IPS DF 4.7 (cell line): ENCODE measurements at regions not wholly inside any gene's neighbourhood (a gene's known extent, or its start where the extent isn't known, plus 50 kb on each side); places are given as distances from the start of the nearest gene placed in this dataset.
A peak's percentile ranks its signal among the peaks of the same experiment; 100 is the strongest.
"Not testable (repeated sequence)": the region's sequence is repeated elsewhere in the genome, so short reads cannot be mapped to it uniquely, and the experiment has no call there.

Experiments
- DNase-seq: peaks from one replicate; pipeline ENCODE4 v3.0.0-alpha.2; 2013; ENCODE audit warnings: low spot score; ENCODE audit errors: extremely low read depth

DNA sequence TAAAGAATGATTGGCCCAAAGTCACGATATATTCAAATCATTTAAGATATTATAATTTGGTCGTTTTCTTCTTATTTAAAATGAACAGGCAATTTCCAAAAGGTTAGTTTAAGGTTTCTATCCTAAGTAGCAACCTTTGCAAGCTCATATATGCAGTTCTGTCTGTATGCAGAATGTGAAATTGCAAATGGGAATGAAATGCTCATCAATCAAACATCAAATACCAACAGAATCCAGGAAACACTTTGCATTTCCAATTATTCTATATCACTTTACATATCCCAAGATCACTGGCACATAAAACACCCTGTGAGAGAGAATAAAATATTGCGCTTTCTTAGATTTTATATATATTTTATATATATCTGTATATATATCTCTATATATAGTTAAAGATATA is 237.3 kb downstream of the NRIP1 start:
- DNase-seq: no peak

DNA sequence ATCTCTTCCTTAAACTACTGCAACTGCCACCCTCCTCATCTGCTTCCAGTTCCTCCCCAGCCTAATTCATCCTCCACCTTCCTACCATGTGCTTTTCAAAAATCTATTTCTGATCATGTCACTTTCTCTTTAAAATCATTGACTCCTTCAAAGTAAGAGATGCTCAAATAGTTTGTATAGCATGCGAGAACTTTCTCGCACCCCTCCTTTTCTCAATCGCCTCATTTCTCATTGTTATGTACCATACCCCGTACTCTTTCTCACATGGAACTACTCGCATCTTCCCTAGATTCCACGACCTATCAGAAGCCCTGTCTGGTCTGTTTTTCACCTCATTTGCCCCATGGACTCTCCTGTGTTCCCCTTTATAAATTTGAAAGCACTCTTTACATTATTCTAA is 238.2 kb downstream of the NRIP1 start:
- no peak for DNase-seq

DNA sequence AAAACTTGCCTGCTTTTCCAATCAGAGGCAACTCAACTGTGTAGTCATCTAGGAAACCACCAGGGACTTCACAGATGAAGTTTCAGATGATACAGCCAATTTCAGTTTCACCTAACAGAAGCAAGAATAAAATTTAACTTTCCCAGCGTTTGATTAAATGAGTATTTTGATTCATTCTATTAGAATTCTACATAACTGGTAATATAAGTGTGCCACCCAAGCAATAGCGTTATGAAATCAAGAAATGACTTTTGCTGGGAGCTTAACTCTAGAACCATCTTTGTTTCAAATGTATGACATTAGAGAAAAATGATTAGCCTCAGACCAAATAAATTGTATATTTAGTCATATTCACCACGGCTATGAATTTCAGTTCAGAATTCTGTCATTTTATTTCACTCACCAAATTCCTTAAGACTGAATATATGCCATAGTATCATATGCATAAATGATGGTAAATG is 239.3 kb downstream of the NRIP1 start:
- DNase-seq: no peak

DNA sequence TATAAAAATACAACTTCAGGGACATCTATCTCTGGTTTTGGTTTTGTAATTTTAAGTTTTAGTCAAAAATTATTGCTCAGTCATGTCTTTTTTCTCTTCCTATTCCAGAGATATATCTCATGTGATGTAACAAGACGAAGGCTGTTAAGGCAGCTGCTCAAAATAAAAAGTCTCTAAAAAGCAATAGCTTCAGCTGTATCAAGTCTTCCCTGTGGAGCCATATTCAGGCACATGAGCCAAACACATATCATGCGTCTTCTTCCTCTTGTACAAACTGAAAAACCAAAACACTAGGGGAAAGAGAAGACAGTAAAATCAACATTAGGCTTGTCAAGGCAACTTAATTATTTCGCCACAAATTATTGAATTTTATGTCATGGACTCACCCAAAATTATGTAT is 240.7 kb downstream of the NRIP1 start:
- no peak for DNase-seq

DNA sequence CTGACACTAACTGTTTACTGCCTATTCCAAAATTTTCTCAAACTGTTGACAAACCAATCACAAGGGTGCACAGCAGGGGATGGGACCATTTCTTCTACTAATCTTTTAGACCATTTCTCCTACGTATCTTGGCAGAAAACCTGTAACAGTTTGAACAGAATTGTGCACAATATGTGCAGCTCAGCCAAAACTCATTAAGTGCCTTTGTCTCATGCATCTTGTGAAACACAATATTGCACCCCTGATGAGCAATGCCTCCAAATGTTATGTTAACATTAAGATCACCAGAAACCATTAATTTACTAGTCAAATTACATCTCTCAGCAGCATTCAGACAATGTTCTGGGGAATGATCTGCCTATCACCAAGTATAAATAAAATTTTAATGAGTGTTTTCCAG is 247.5 kb downstream of the NRIP1 start:
- DNase-seq: no peak

DNA sequence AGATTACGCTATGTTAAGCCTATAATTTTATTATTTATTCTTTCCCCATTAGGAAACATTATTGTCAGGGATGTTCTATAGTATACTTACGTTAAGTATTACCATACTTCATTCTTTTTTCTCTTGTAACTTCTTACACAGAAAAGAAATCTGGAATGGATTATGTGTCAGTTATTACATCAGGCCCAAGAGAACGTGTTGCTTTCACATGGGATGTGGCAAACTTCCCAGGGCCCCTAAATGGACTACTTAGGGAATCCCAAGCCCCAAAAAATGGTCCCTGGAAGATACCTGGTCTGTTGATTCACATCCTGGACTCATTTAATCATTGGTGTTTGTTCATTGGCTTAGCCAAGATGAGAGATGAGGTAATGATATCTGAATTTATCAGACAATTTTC is 249.8 kb downstream of the NRIP1 start:
- DNase-seq: no peak

DNA sequence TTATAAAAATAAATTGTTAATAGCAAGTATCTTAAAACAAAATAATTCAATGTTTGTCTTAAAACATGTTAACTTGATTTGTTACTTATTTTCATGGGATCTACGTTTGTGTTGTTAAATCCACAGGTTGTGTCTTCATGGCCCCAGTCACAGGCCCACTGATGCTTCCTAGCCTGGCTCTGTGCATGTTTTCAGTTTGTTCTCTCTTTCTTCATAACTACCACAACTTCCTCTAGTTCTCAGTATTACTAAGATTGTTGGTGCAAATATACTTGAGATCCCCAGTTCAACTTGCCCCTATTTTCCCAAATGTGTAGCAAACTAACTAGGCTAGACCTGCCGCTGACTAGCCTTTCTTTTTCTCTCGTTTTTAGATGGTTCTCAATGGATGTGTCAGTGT is 250.5 kb downstream of the NRIP1 start:
- no peak for DNase-seq

DNA sequence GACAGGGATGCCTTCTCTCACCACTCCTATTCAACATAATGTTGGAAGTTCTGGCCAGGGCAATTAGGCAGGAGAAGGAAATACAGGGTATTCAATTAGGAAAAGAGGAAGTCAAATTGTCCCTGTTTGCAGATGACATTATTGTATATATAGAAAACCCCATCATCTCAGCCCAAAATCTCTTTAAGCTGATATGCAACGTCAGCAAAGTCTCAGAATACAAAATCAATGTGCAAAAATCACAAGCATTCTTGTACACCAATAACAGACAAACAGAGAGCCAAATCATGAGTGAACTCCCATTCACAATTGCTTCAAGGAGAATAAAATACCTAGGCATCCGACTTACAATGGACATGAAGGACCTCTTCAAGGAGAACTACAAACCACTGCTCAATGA is 258.1 kb upstream of the SAMSN1 start:
- not testable (repeated sequence) for DNase-seq

DNA sequence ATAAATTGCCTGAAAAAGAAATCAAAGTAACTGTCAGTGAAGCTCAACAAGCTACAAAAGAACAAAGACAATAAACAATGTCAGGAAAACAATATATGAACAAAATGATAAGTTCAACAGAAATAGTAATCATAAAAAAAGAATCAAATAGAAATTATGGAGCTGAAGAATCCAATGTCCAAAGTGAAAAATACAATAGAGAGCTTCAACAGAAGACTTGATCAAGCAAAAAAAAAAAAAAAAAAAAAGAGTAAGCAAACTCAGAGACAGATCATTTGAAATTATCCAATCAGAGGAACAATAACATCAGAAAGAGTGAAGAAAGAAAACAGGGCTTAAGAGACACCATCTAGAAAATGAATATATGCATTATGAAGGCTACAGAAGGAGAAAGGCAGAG is 251.4 kb upstream of the SAMSN1 start:
- no peak for DNase-seq

DNA sequence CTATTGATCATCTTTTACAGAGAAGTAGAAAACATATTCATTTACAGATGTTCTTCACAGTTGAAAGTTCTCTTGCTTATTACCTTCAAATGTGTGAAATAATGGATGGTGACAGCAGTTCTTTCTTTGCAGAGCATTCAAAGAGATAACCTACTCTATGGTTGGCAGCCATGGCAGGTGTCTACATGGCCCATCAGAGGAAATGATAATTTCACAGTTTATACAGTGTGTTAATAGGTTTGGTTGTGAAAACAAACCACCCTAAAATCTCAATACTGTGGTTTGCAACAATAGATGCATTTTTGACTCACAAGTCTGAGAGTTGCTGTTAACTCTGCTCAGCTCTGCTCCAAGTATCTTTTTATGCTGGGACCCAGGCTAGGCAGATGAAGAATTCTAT is 241.2 kb upstream of the SAMSN1 start:
- no peak for DNase-seq

DNA sequence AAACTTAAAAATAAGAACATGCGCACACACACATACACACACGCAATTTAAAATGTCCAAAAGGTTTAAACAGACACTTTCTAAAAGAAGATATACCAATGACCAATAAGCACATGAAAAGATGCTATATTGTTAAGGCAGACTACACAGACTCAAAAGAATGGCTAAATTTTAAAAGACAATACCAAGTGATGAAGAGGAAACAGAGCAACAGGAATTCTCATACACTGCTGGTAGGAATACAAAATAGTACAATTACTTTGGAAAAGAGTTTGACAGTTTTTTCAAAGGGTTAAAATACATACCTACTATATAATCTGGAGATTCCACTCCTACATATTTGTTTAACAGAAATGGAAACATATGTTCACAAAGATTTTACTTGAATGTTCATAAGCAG is 239.6 kb upstream of the SAMSN1 start:
- no peak for DNase-seq

DNA sequence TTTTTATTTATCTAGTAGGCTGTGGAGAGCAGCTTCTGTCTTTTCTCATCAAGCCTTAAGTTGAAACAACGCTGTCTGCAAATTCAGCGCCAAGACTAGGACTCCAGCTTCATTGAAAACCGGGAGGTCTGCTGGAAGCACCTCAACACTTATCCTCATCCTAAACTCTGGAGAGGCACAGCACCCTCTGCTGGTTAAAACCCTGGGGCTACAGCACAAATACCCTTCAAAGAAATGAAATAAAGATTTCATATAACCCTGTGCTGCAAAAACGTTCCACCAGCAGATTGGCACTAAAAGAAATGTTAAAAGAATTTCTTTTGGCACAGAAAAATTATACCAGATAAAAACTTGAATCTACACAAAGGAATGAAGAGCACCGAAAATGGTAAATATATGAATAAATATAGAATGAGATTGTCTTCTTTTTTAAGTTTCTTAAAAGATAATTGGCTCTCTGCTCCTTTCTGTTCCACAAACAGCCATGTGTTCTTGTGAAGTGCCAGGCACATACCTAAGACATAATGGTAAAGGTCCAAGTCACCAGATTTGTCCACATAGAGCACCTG is 227.7 kb upstream of the SAMSN1 start:
- peak; percentile 36 for DNase-seq

DNA sequence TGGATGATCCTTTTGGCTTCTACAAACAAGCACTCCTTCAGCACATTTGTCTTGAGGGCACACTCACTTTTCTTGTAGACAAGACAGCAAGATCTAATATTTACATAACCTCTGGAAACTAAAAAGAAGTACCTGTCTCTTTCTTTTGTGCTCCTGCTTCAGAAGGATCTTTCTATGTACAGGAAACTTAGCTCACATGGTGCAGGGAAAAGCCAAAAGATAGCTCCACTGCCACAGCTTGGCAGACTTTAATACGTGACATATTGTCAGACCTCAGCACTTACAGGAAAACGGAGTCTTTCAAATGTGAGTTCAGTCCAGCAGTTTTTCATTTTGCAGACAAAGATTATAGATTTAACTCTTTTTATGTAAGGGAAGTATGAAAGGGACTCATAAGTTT is 225.5 kb upstream of the SAMSN1 start:
- DNase-seq: no peak

DNA sequence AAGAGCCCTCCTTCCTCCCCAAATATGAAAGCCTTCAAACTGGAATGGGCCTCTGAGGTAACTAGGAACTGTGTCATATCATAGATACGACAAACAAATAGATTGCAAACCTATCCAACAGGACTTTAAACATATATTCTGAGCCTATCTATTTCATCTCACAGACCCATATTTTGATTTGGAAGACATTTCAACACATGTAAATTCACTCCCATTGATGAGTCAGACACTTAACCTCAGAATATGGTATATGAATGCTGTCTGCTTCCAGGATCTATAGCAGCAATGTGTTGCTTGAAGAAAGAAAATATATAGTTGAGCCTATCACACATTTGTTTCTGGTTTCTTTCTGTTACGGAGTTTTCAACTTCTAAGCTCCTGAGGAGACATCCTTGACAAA is 221.9 kb upstream of the SAMSN1 start:
- DNase-seq: no peak

DNA sequence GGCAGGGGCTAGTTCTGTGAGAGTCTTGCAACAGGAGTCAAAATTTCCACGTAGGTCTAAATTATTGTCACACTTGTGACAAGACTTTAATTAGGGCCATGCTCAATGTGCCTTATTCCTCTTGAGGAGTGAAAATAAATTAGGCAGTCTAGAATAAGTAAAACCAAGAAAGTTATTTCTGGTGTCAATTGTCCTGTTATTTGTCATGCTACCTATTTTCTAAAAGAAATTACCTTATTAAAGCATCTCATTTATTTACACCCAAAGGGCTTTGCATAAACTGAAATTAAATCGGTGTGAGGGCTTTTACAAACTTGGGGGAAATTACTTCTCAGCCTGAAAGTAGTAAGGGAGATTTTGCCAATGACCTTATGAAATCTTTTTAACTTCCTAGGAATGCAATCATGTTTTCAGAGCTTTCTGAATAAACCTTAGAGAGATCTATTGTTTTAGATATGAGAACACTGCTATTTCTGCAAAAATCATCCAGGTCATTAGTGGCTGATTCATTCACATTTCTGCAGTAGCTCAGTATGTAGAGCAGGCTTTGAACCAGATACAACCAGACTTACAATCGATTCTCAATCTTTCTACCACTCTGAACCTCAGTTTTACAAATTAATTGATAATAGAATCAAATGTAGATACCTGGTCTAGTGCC is 221.2 kb upstream of the SAMSN1 start:
- DNase-seq: no peak

DNA sequence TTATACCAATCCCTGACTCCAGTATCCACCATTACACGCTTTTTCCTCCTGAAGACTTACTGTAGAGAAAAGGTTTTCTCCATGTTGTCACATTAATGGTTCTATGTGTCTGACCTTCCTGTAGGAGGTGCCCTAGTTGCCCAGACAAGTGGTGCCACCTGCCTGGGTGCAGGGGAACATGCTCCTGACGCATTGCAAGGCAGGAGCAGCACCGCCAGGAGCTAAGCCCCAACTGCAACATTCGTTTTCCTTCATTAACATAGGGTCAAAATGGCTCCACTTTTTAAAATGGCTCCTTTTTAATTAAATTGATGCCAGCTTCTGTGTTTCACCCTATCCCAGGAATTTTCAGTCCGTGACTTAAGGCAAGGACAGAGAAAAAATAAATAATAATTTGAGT is 220.1 kb upstream of the SAMSN1 start:
- peak; percentile 11 for DNase-seq

DNA sequence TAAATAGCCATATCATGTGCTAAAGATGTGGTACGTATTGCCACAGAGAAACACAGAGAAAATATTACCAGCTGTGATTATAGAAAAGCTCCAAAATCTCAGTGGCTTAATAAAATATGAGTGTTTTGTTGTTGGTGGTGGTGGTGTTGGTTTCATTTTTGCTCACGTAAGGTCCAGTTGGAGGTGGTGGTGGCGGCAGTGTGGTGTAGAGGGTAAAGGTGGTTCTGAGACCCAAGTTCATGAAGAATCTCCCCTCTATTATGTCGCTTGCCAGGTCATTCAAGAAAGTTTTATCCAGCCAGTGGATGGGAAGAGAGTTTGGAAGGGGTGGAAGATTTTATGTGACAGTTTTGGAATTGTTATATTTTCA is 217.6 kb upstream of the SAMSN1 start:
- DNase-seq: no peak

DNA sequence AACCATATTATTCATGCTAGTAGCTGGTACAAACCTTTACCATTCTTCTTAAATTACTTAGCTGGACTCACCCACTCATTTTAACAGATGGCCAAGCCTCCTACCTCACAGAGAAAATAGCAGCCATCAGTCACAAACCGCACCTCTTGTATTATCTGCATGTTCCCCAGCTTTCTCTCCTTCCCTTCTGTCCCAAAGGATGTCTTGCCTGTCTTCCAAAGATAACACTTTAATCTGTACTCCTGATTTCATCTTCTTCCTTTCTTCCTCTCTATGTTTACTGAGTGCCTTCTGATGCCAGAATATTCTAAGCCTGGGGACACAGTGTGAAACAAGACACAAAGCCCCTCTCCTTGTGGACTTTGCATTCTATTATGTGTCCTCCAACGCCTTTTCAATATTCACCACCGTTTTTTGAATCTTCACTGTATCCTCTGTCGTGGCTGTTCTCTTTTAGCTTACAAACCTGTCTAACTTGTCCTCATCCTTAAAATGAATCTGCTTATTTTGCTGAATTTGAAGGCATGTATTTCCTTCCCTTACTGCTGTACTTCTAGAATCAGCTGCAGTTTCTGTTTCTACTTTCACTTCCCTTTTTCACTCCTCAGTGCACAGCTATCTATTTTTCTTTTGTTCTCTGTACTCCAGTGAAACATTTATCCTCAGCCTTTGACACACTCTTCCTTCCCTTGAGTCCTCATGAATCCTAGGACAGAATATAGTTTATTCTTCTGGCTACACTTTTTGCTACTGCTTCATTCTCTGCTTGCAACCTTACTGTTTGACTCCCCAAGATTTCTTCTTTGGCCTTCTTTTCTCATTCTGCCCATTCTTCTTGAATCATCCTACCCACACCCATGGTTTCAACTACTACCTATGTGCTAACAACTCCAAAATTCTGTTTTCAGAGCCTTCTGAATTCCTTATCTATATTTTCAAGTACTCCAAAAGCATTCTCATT is 216.9 kb upstream of the SAMSN1 start:
- no peak for DNase-seq

DNA sequence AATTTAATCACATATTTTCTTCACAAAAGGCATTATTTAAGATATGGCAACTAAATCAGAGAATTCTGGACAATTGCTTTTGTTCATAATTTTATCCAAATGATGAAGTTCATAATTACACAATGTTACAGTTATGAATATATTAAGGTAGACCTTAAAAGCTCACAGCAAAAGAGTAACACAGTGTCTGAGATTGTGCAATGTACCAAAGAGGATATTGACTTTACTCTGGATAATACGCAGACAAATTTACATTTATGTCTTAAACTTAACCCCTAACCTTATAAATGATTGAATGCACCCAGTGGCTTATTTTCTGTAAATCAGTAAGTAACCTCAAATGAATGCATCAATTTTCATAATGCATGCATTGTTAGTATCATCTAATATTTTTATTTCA is 216.2 kb upstream of the SAMSN1 start:
- no peak for DNase-seq

DNA sequence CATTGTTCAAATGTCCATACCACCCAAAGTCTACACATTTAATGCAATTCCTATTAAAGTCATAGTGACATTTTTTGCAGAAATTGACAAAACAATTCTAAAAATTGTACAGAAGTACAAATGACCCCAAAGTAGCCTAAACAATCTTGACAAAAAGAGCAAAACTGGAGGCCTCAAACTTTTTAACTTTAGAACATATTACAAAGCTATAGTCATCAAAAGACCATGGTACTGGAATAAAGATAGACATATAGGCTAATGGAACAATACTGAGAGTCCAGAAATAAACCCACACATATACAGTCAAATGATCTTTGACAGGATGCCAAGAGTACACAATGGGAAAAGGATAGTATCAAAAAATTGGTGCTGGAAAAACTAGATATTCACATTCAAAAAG is 213.2 kb upstream of the SAMSN1 start:
- DNase-seq: no peak

DNA sequence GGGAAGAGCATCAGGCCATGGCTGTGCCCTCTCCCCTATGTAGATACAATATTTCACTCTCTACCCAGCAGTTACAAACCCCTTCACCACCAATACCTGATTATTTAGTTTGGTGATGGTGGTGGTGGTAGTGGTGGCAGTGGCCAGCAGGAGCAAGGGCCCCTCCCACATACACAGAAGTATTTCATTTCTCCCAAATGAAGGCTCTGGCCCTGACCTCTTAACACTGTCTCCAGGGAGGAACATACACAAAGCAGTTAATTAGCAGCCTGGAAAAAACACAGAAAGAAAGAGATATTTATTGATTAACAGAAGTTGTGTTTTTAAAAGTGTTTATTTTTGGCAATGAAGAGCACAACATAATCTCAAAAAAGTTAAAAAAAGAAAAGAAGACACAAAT is 212.7 kb upstream of the SAMSN1 start:
- DNase-seq: no peak

DNA sequence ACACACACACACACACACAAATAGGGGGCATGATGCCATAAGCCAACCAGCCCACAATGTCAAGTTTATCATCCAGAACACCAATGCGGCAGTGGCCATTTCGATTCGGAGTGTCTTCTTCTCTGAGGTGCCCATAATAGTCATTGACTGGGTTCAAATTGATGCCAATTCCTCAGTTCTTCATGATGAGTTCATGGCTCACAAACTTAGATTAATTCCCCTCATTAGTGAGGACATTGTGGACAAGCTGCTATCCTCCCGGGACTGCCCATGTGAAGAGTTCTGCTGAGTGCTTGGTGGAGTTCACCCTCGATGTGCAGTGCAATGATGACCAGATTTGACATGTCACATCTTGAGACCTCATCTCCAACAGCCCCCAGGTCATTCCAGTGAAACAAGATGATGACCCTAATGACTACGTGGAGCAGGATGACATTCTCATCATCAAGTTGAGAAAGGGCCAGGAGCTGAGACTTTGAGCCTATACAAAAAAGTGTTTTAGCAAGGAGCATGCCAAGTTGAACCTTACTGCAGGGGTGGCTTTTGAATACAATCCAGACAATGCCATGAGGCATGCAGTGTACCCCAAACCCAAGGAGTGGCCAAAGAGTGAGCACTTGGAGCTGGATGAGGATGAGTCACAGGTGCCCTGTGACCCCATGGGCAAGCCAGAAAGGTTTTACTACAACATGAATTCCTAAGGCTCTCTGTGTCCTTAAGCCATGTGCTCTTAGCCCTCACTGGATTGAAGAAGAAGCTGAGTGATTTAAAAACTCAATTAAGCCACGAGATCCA is 211.6 kb upstream of the SAMSN1 start:
- no peak for DNase-seq
